ENCODE measurements at regions not wholly inside any gene's neighbourhood (a gene's known extent, or its start where the extent isn't known, plus 50 kb on each side); places are given as distances from the start of the nearest gene placed in this dataset.
"Not testable (repeated sequence)": the region's sequence is repeated elsewhere in the genome, so short reads cannot be mapped to it uniquely, and the experiment has no call there.

GRCh38 chr13:80502359-80502758, 161.4 kb upstream of the SPRY2 start:
- no peak for DNase-seq

- no peak for DNase-seq
Measured at GRCh38 chr13:80501556-80501955, 160.6 kb upstream of the SPRY2 start.

- DNase-seq = no peak
Measured at GRCh38 chr13:80499536-80500290, 158.8 kb upstream of the SPRY2 start.

- no peak for DNase-seq
Measured at GRCh38 chr13:80498433-80498832, 157.5 kb upstream of the SPRY2 start.

GRCh38 chr13:80497978-80498377, 157.1 kb upstream of the SPRY2 start:
- no peak for DNase-seq

GRCh38 chr13:80497439-80497838, 156.5 kb upstream of the SPRY2 start:
- DNase-seq = no peak

DNA sequence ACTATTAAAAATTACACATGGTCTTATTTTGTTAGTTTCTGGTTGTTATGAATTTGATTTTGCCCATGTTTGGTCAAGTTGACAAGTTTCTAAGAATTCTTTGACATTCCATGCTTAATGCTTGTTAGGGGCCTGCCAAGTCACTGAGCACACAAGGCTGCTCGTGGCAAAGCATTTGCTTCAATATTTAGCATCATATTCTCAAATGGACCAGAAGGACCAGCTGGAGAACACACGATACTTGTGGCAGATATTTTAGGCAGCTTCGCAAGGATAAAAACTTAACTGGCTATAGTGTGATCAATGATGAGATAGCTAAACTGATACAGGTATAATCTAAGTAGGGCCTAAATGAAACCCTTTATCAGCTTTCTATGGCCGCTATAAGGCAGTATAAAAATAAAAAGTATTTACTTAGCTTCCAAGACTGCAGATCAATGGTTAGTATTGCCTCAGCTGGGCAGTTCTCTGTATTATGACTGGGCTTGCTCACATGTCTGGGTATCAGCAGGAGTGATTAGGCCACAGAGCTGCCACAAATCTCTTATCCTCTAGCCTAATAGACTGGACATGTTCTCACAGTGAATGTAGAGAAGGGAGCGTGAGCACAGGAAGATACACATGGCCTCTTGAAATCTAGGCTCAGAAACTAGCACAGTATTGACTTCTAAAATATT, 155.9 kb upstream of the SPRY2 start:
- DNase-seq = no peak

DNA sequence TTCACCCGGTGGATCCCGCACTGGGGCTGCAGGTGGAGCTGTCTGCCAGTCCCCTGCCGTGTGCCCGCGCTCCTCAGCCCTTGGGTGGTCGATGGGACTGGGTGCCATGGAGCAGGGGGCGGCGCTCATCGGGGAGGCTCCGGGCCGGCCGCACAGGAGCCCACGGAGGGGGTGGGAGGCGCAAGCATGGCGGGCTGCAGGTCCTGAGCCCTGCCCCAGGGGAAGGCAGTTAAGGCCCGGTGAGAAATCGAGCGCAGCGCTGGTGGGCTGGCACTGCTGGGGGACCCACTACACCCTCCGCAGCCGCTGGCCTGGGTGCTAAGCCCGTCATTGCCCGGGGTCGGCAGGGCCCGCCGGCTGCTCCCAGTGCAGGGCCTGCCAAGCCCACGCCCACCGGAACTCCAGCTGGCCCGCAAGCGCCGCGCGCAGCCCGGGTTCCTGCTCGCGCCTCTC, 149.6 kb upstream of the SPRY2 start:
- DNase-seq = not testable (repeated sequence)

- no peak for DNase-seq
Measured at GRCh38 chr13:80486402-80486801, 145.5 kb upstream of the SPRY2 start.

- no peak for DNase-seq
Measured at GRCh38 chr13:80483157-80483556, 142.2 kb upstream of the SPRY2 start.

GRCh38 chr13:80481588-80481987, 140.7 kb upstream of the SPRY2 start:
- no peak for DNase-seq

DNA sequence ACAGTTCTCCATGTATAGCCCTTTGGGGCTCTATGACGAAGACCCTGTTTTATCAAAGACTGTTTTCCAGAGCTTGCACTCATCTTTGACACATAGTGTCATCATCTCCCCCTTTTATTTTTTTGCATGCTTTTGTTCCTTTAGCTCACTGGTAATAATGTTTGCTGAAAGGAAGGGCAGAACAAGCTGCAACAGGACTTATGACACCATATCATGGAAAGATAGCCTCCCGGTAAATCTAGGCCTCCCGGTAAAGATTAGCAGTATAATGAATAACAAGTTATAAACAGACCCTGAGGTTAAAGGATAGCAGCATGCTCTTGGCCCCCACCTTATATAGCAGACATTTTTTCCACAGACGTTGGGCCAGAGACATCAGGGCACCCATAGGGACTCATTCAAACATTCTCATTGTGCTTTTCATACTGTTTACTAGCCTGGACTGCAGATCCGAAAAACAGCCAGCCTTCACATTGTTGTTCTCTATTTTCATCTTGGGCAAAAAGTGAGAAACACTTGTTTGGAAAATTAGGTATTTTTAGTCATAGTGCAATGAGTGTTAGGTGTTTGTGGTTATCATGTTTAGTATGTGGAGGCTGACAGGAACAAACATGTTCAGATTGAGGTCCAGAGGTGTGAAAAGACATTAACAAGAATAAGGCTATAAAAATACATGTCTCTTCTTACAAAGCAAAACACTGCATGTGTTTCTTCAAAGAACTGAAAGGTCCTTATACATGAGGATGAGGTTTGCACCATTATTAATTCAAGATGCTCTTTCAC, 136.9 kb upstream of the SPRY2 start:
- DNase-seq = no peak

DNA sequence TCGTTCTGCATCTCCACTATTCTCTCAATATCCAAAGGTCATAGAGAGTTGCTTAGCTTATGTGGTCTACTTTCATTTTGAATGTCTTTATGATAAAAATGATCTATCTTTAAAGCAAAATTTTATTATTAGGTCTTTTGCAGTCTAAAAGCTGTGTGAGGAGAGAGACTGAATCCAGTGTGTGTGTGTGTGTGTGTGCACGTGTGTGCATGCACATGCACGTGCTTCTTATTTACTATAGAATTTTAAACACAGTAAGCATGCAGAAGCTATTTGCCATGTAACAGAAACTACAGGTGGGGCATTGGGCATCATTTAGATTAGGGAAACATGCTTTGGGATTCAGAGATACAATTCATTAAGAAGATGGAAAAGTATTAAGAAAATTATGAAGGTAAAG, 136.0 kb upstream of the SPRY2 start:
- no peak for DNase-seq

GRCh38 chr13:80475718-80476117, 134.8 kb upstream of the SPRY2 start:
- DNase-seq = no peak

- DNase-seq = peak in 1 of 2 experiments; percentile 7
Measured at GRCh38 chr13:80473695-80474094, 132.8 kb upstream of the SPRY2 start.

- DNase-seq = no peak
Measured at GRCh38 chr13:80469853-80470381, 129.0 kb upstream of the SPRY2 start.

DNA sequence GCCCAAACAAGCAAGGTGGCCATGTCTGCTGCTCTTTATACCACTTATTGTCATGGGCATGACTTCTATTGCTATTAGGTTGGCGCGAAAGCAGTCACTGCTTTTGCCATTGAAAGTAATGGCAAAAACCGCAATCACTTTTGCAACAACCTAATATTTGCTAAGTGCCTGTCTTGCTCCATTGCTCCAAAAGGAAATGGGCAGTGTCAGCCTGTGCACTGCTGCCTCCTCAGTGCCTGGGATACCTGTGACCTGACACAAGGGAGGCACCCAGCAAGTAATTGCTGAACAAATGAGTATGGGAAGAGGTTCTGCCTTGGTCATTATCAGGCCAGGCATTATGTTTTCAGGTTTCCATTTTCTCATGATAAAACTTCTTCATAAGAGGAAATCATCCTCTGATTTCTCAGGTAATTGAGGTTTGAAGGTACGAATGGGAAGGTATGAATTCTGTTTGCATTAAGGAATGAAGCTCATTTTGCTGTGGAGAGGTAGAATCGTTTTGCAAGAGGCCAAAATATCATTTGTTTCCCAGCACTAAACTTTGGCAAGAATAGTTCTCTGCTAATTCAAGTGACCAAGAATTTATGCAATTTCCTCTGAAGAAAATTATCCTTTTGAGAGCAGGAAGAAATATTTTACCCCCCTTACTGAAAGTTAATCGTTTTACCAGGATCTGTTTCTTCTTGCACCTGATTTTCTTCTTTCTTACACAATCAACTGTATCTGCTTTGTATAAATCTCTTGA, 128.4 kb upstream of the SPRY2 start:
- DNase-seq = no peak

DNA sequence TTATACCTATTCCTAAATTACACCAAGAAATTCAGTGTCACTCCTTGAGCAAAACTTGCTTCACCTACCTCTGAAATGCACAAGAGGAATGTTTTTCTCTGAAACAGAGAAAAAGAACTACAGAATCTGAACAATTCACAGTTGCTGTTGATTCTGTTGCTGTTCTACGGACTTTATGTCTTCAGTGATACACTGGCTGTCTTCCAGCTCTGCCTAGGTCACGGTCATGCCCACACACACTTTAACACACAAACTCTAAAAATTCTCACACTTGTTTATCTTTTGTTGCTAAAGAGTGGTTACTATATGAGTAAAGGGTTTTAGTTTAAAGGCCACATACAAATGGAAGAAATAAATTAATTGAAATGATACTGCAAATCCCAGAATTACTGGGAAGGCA, 124.4 kb upstream of the SPRY2 start:
- no peak for DNase-seq

GRCh38 chr13:80463673-80464352, 122.9 kb upstream of the SPRY2 start:
- no peak for DNase-seq

DNA sequence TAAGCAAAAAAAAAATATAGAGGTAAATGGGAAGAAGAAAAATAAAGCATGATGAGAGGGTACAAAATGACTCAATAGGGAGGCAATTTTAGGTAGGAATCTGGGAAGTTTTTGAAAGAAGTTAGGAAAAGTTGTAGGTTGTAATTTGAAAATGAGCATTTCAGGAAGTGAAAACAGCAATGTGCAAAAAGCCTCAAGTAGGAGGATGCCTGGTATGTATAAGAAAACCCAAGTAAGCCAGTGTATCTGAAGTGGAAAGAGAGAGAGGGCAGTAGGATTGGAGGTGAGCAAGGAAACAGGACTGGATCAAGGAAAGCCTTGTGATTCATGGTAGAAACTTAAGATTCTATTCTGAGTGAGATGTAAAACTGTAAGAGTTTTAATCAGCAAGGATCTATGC, 121.6 kb upstream of the SPRY2 start:
- no peak for DNase-seq

DNA sequence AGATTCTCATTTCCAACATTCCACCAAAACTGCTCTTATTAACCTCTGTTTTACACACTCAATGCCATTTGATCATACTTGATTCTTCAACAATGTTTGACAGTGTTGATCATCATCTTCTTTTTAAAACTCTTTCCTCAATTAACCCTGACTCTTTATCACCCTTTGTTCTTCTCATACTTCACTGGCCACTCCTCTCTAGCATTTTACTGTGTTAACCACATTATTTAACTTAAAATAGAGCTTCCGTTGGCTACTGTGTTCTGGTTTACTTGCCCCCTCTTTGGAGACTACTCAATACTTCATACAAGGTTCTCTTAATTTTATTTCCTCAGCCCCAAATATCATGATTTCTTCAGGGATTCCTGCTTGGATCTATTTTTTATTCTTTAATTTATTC, 121.1 kb upstream of the SPRY2 start:
- no peak for DNase-seq

- DNase-seq = no peak
Measured at GRCh38 chr13:80458543-80458942, 117.6 kb upstream of the SPRY2 start.
